ENCODE measurements at regions not wholly inside any gene's neighbourhood (a gene's known extent, or its start where the extent isn't known, plus 50 kb on each side); places are given as distances from the start of the nearest gene placed in this dataset.

GRCh38 chr3:39748763-39749162 is 60.6 kb upstream of the MYRIP start:
- intact Hi-C loops (cut with micrococcal nuclease): no loop called here

GRCh38 chr3:39750712-39751111 is 58.7 kb upstream of the MYRIP start:
- intact Hi-C loops (cut with micrococcal nuclease): no loop called here

DNA sequence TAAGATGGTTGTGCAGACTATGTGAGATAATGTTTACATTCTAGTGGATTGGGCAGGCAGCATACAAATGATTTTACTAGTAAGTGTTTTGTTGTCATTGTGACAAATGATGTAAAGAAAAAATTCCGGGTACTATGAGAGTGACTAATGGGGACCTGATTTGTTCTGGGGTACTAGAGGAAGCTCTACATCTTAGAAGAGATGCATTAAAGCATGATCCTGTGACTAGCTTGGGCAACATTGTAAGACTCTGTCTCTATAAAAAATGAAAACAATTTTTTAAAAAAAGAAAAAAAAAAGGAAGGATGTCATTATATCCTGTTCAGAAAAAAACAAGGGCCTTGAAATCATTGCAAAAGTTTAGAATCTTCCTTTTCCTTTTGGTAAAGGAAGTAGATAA is 58.1 kb upstream of the MYRIP start:
- intact Hi-C loops (cut with micrococcal nuclease): no loop called here

GRCh38 chr3:39752019-39752637 is 57.3 kb upstream of the MYRIP start:
- intact Hi-C loops (cut with micrococcal nuclease): no loop called here

- intact Hi-C loops (cut with micrococcal nuclease): no loop called here
These were observed 56.7 kb upstream of the MYRIP start for GRCh38 chr3:39752751-39753150.

DNA sequence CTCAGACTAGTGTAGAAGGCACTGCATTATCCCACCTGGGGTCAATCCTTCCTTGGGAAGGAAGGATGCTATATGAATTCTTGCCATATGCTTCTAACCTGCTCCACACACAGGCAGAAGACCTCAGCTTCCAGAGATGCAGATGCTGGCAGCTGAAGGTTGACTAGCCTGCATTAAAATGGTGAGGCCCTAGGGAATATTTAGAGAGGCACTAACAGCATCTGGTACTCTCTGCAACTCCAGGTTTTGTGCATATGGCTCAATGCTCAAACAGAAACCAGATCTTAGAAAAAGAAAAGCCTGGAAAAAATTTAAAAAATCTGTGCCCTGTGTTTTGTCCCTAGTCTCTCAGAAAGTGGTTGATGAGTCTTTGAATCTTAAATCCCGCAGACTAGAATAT is 56.0 kb upstream of the MYRIP start:
- intact Hi-C loops (cut with micrococcal nuclease): no loop called here

GRCh38 chr3:39754549-39754948 is 54.9 kb upstream of the MYRIP start:
- intact Hi-C loops (cut with micrococcal nuclease): no loop called here

- intact Hi-C loops (cut with micrococcal nuclease): no loop called here
These were observed 54.3 kb upstream of the MYRIP start for GRCh38 chr3:39755100-39755499.

GRCh38 chr3:39757307-39757706 is 52.1 kb upstream of the MYRIP start:
- intact Hi-C loops (cut with micrococcal nuclease): no loop called here
